ENCODE measurements at regions not wholly inside any gene's neighbourhood (a gene's known extent, or its start where the extent isn't known, plus 50 kb on each side); places are given as distances from the start of the nearest gene placed in this dataset.

GRCh38 chr9:17846948-17847655 is 268.2 kb downstream of the SH3GL2 start:
- intact Hi-C loops (cut with DNase I, micrococcal nuclease) = no loop called here
- ATAC-seq = no peak

DNA sequence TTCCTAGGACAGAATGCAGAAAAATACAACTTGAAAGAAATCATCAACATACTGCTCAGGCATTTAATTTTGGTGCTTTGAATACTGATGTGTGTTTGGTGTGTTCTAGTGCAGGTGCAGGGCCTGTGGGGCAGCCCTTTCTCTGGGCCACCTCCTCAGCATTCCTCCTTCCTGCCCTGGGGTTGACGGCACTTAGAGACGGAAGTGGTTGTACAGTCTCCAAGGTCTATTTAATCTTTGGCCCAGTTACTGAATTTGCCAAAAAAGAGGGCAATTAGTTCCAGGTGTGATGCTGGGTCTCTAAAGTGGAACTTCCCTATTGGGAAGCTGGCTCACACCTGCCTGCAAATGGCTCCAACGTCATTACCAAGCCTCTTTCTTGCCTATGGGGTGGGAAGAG is 269.0 kb downstream of the SH3GL2 start:
- peak; percentile 48 for ATAC-seq
- intact Hi-C loops (cut with DNase I, micrococcal nuclease) = no loop called here
- no peak for DNase-seq

More at GRCh38 chr9:17846948-17847655, 268.2 kb downstream of the SH3GL2 start:
- DNase-seq = no peak

- DNase-seq (no peak), ATAC-seq (no peak)
- intact Hi-C loops (cut with DNase I, micrococcal nuclease) = no loop called here
Observed at GRCh38 chr9:17852108-17852507, 273.2 kb downstream of the SH3GL2 start.

- DNase-seq (no peak), ATAC-seq (no peak)
- intact Hi-C loops (cut with DNase I, micrococcal nuclease) = no loop called here
Observed at GRCh38 chr9:17854487-17854886, 275.6 kb downstream of the SH3GL2 start.

DNA sequence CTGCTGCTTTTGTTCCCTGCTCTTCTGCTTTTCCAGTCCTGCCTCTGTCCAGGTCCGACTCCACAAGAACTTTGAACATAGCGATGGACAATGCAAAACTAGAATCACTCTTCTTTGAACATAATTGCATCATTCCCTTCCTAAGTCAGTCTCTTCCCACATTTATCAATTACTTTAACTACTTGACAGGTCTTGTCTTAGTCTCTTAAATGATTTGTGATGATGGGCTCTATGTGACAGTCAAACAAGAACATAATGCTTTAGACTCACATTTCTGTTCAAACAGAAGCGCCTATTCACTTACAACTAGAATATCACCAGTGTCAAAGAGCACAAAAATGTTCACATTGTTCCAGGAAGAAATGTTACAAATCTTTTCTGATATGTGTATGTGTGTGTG is 278.1 kb downstream of the SH3GL2 start:
- DNase-seq = no peak
- ATAC-seq = no peak
- intact Hi-C loops (cut with DNase I, micrococcal nuclease) = no loop called here

GRCh38 chr9:17859228-17859627 is 280.4 kb downstream of the SH3GL2 start:
- no peak for DNase-seq
- ATAC-seq = no peak

GRCh38 chr9:17859987-17860386 is 281.1 kb downstream of the SH3GL2 start:
- DNase-seq (no peak), ATAC-seq (no peak)
- intact Hi-C loops (cut with DNase I, micrococcal nuclease) = no loop called here

More at GRCh38 chr9:17859228-17859627, 280.4 kb downstream of the SH3GL2 start:
- intact Hi-C loops (cut with DNase I, micrococcal nuclease) = no loop called here

GRCh38 chr9:17862101-17862500 is 283.2 kb downstream of the SH3GL2 start:
- DNase-seq (no peak), ATAC-seq (no peak)
- intact Hi-C loops (cut with DNase I, micrococcal nuclease) = no loop called here

DNA sequence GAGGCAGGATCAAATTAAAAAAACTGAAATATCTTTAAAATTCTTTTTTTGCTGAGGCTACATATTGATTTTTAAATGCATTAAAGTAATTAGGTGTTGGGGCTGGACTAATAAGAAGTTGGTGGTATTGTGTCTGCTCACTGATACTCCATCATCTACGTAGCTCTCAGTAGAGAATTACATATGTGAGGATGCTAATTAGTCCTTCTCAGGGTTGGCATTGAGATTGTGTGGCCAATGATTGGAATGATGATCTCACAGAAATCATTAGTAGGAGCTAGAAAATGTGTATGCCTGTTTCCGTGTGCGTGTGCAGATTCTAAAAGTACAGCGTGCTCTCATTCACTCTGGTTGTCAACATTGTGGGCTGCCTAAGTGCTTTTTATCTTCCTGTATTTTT is 283.8 kb downstream of the SH3GL2 start:
- no peak for ATAC-seq
- intact Hi-C loops (cut with DNase I, micrococcal nuclease) = no loop called here
- DNase-seq = no peak

DNA sequence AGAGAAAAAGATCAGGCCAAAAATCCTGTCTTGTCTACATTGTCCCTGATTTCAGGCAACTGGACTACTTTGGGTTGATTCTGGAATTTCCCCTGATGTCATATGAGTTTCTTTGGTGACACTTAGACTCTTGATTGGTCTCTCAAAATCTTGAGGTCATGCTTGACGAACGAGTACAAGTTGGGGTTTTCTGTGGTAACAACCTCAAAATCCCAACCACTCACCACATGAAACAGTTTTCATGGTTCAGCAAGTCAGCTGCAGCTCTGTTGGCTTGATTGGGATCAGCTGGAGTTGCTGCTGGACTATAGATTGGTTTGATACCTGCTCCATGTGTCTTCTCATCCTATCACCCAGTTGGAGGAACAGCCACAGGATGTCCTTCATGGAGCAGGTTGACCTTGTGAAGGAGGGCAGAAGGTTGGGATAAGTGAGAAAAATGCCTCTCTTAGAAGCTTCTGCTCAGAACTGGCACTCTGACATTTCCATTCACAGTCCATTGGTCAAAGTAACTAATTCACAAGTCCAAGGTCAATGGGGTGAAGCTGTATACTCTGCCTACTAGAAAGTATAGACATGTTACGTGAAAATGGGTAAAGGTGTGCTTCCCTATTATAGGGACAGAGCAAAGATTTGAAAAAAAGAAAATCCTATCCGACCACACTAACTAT is 284.5 kb downstream of the SH3GL2 start:
- intact Hi-C loops (cut with DNase I, micrococcal nuclease) = no loop called here
- ATAC-seq = no peak
- no peak for DNase-seq

DNA sequence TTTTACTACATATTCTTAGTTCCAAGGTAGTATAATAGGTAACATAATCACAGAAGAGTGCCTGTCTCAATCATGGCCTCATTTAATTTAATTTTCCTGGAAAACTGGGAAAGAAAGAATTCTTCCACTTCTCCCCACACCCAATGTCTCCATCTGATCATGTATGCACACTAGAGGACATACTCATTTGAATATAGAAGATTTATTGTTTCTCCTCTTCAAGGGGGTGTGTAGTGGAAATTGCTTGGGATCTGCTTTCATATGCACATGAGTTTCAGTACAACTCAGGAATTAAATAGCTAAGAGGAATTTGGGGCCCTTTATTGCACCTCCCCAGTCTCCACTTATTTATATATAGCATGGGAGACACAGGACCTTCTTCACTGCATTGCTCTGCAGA is 285.1 kb downstream of the SH3GL2 start:
- DNase-seq = no peak
- ATAC-seq = no peak
- intact Hi-C loops (cut with DNase I, micrococcal nuclease) = no loop called here

GRCh38 chr9:17864951-17865350 is 286.1 kb downstream of the SH3GL2 start:
- DNase-seq (no peak), ATAC-seq (no peak)
- intact Hi-C loops (cut with DNase I, micrococcal nuclease) = no loop called here

DNA sequence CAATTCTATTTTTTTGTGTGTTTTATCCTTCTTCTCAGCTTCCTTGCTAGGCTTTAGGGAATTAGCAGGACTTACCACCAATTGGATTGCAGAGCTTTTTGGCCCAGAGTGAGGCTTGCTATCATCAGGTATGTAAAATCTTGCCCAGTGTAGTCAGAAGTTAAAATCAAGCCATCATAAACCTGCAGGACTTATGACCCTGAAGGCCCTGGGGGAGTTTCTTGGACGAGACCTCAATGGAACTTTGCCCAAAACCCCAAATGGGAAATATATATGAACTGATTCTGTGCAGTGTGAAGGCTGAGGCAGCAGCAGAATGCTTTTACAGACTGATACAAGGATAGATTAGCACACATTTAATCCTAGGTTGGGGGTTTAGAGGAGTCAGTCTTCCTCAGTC is 287.0 kb downstream of the SH3GL2 start:
- intact Hi-C loops (cut with DNase I, micrococcal nuclease) = no loop called here
- ATAC-seq (no peak), DNase-seq (no peak)

- intact Hi-C loops (cut with DNase I, micrococcal nuclease) = no loop called here
- DNase-seq = no peak
- ATAC-seq = no peak
Observed at GRCh38 chr9:17870722-17871121, 291.9 kb downstream of the SH3GL2 start.

GRCh38 chr9:17871213-17871890 is 292.5 kb downstream of the SH3GL2 start:
- intact Hi-C loops (cut with DNase I, micrococcal nuclease) = no loop called here
- ATAC-seq = no peak
- no peak for DNase-seq

DNA sequence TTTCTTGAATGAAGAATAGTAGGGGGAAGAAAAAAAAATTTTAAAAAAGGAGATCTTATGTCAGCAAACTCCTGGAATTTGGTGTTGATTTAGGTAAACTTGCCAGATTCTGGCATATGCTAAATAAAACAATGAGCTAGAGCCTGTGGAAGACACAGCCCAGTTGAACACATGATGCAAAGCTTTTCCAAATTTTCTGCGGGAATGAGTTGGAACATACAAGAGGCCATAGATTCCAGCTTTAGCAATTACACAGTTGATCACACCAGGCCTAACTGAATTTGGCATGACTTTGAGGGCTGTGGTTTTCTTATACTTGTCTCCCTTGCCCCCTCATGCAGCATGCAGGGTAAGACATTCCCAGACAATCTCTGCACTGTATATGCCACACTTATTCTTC is 297.0 kb downstream of the SH3GL2 start:
- intact Hi-C loops (cut with DNase I, micrococcal nuclease) = no loop called here

GRCh38 chr9:17876687-17877086 is 297.8 kb downstream of the SH3GL2 start:
- DNase-seq (no peak), ATAC-seq (no peak)
- intact Hi-C loops (cut with DNase I, micrococcal nuclease) = no loop called here

More for the DNA sequence above, 297.0 kb downstream of the SH3GL2 start:
- no peak for DNase-seq
- ATAC-seq = no peak

- no peak for DNase-seq
- no peak for ATAC-seq
- intact Hi-C loops (cut with DNase I, micrococcal nuclease) = no loop called here
Observed at GRCh38 chr9:17878810-17879370, 300.0 kb downstream of the SH3GL2 start.

- DNase-seq (no peak), ATAC-seq (no peak)
- intact Hi-C loops (cut with DNase I, micrococcal nuclease) = no loop called here
Observed at GRCh38 chr9:17881371-17881770, 302.5 kb downstream of the SH3GL2 start.

All from left colon (tissue), 2 donors.